HepG2 (cell line): ENCODE measurements at regions not wholly inside any gene's neighbourhood (a gene's known extent, or its start where the extent isn't known, plus 50 kb on each side); places are given as distances from the start of the nearest gene placed in this dataset.
A peak's percentile ranks its signal among the peaks of the same experiment; 100 is the strongest.

Source experiments
- ATAC-seq: fragments of 200-7000 bp; cut with Tn5 transposase; 3 replicates; pipeline ENCODE4 v1.9.1; 2020; ENCODE audit warnings: mild to moderate bottlenecking, moderate library complexity
- BruUV-seq: library from RNA; stranded (reverse); fragments of 400-500 nt; replicated peaks from 2 replicates; lab custom pipeline; 2021; lab: Mats Ljungman, UMichigan
- CTCF ChIA-PET: fragments of 300-600 bp; formaldehyde crosslinking; extraction: SDS; loops from one replicate; lab custom pipeline; 2021; ENCODE audit warnings: low total read pairs, inconsistent platforms, low intra/inter-chr PET ratio; lab: Yijun Ruan, JAX
- POLR2A ChIA-PET: fragments of 350-600 bp; sonication (Branson Sonifier 250); formaldehyde crosslinking; loops from one replicate; lab custom pipeline; 2020; ENCODE audit warnings: antibody characterized with exemption, inconsistent platforms; lab: Yijun Ruan, JAX
- DNase-seq: peaks from one replicate; pipeline ENCODE4 v3.0.0-alpha.2; 2015; ENCODE audit warnings: low spot score
- FAIRE-seq: peaks from 3 replicates; lab custom pipeline; 2011; peaks lifted over from hg19 to GRCh38; lab: Jason Lieb, UNC
- H2AFZ ChIP-seq: one replicate; pipeline ENCODE4 v1.6.1; 2011; ENCODE audit warnings: low read length, inconsistent platforms
- H3K27ac ChIP-seq: fragments of 300-600 bp; 3 replicates; pipeline ENCODE4 v1.8.0; 2011; ENCODE audit warnings: mixed run types, mild to moderate bottlenecking, mixed read lengths, low read length, inconsistent platforms; ENCODE audit not compliant: insufficient read depth; ENCODE audit errors: extremely low read length
- H3K27me3 ChIP-seq, 2 experiments: fragments of 200-600 bp in 1 of 2; 2 replicates in 1 of 2; 3 replicates in 1 of 2; pipeline versions ENCODE4 v1.6.0 to v1.8.0; 2011; ENCODE audit warnings: low read length in 2 of 2, mild to moderate bottlenecking in 2 of 2, moderate library complexity in 2 of 2, inconsistent platforms in 1 of 2; ENCODE audit not compliant: insufficient read depth in 2 of 2, control insufficient read depth in 1 of 2
- H3K36me3 ChIP-seq, 2 experiments: fragments of 200-600 bp in 1 of 2; replicated peaks in 1 of 2; 2 replicates in 1 of 2; 3 replicates in 1 of 2; pipeline versions ENCODE4 v1.5.1 to v1.8.0; 2011; ENCODE audit warnings: low read length in 2 of 2, inconsistent platforms in 1 of 2; ENCODE audit not compliant: insufficient read depth in 2 of 2, control insufficient read depth in 1 of 2
- H3K4me1 ChIP-seq: 2 replicates; pipeline ENCODE4 v1.5.1; 2012; ENCODE audit warnings: low read length, inconsistent platforms; ENCODE audit not compliant: insufficient read depth
- H3K4me2 ChIP-seq: 2 replicates; pipeline ENCODE4 v1.6.0; 2011; ENCODE audit warnings: low read depth, low read length, inconsistent platforms
- H3K4me3 ChIP-seq, 3 experiments: fragments of 200-600 bp in 1 of 3; sonication (generic), shearing (Covaris generic) in 1 of 3; replicated peaks in 1 of 3; 2 replicates each; pipeline ENCODE4 v1.5.1; 2011 to 2016; ENCODE audit warnings: low read length in 3 of 3, inconsistent platforms in 2 of 3, low read depth in 2 of 3, mild to moderate bottlenecking in 2 of 3, control low read depth in 1 of 3, mixed read lengths in 1 of 3; ENCODE audit not compliant: insufficient read depth in 1 of 3
- H3K79me2 ChIP-seq: one replicate; pipeline ENCODE4 v1.6.1; 2011; ENCODE audit warnings: low read length, inconsistent platforms; ENCODE audit not compliant: insufficient read depth
- H3K9ac ChIP-seq: 2 replicates; pipeline ENCODE4 v1.6.0; 2011; ENCODE audit warnings: mild to moderate bottlenecking, low read depth, low read length, inconsistent platforms; ENCODE audit not compliant: insufficient read depth
- H3K9me3 ChIP-seq: 2 replicates; pipeline ENCODE4 v1.5.1; 2012; ENCODE audit warnings: mild to moderate bottlenecking, low read length
- H4K20me1 ChIP-seq: 2 replicates; pipeline ENCODE4 v1.6.0; 2011; ENCODE audit warnings: inconsistent platforms, mild to moderate bottlenecking, low read length, moderate library complexity; ENCODE audit not compliant: insufficient read depth
- CEBPB ChIP-seq: IDR thresholded peaks from 2 replicates; pipeline ENCODE4 v1.6.1; 2011; ENCODE audit warnings: low read depth, low read length, improper control_type of control experiment, borderline replicate concordance
- HNRNPK ChIP-seq: fragments of 200-400 bp; formaldehyde crosslinking; IDR thresholded peaks from 2 replicates; pipeline ENCODE4 v1.6.1; 2018; ENCODE audit warnings: low read length, low read depth, moderate library complexity, mild to moderate bottlenecking; ENCODE audit not compliant: poor library complexity, severe bottlenecking
- MNT ChIP-seq: fragments of 450-650 bp; IDR thresholded peaks from 2 replicates; pipeline ENCODE4 v1.6.1; 2016
- NR2F1 ChIP-seq, 2 experiments: fragments of 450-650 bp in 1 of 2; formaldehyde crosslinking in 1 of 2; IDR thresholded peaks; 2 replicates each; pipeline versions ENCODE4 v1.5.0 to v1.6.1; 2016 to 2020; ENCODE audit warnings: mild to moderate bottlenecking in 1 of 2, missing compliant biosample characterization in 1 of 2, missing genetic modification reagents in 1 of 2, moderate library complexity in 1 of 2
- PPARG ChIP-seq: conservative IDR thresholded peaks from 2 replicates; pipeline ENCODE4 v1.6.1; 2016; ENCODE audit warnings: missing biosample characterization, missing genetic modification reagents
- SAP130 ChIP-seq: IDR thresholded peaks from 2 replicates; pipeline ENCODE4 v1.6.1; 2016; ENCODE audit warnings: low read depth
- ZNF597 ChIP-seq: sonication (generic); formaldehyde crosslinking; IDR thresholded peaks from 2 replicates; pipeline ENCODE4 v1.5.0; 2020; ENCODE audit warnings: missing genetic modification reagents
- ZNF652 ChIP-seq: IDR thresholded peaks from 2 replicates; pipeline ENCODE4 v1.6.1; 2016; ENCODE audit warnings: low read depth, borderline replicate concordance
- WGBS: methylation state at CpG from one replicate; pipeline ENCODE4 v1.1.6; 2017; ENCODE audit warnings: low lambda C conversion rate; 5-methylcytosine and 5-hydroxymethylcytosine counted together
- in situ Hi-C: cut with HindIII; loops from 2 replicates; pipeline ENCODE4 v1.10.0; 2017; ENCODE audit warnings: low pct_unique_long_range_greater_than_20kb; ENCODE audit not compliant: extremely low pct_ligation_motif_present
- intact Hi-C: fragments of 100-400 bp; cut with micrococcal nuclease; formaldehyde crosslinking; loops from one replicate; pipeline ENCODE4 v1.10.0; 2022; ENCODE audit not compliant: unreplicated experiment

DNA sequence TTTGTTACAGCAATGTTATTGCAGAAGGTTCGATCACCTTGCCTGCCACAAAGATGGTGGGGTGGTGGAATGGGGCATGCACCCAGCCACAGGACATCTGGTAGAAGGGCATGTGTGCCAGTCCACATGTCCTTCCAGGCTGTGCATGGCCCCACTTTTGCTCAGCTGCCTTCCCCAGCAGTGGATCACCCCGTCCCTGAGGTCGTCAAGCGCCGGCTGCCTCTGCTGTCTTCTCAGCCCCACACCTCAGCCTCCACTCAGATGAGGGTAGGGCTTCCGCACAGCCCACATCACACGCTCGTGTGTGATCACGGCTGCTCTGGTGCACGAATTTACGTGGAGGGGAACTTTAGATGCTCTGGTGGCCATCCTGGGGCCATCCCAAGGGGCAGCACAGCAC, 109.5 kb upstream of the PMEPA1 start:
- Histone ChIP-seq H4K20me1 (no peaks in the 10 kb centered on the region), H3K27me3 (peaks cover 3 to 26% of the 10 kb centered on the region in 2 experiments; a peak in 3 of 5 replicates), H3K27ac (no peak overlapping the region), H3K9ac (no peak overlapping the region), H3K4me2 (no peak overlapping the region), H3K4me3 (no peak overlapping the region), H3K79me2 (no peaks in the 10 kb centered on the region), H3K9me3 (no peaks in the 10 kb centered on the region), H3K36me3 (no peaks in the 10 kb centered on the region), H2AFZ (no peak overlapping the region), H3K4me1 (no peaks in the 10 kb centered on the region)
- WGBS, result 7% methylated on average over 11 of the region's 11 CpGs
- in situ Hi-C loops (no loop called here), intact Hi-C loops (no loop called here)
- DNase-seq (no peak), FAIRE-seq (no peak), ATAC-seq (no peak; the same call in 2 of the 3 replicates)
- ChIA-PET POLR2A (no interaction called here), CTCF (no interaction called here)
- 0 out of 2 replicates have a peak, but pooled peaks have one; percentile 19 for TF ChIP-seq MNT
- TF ChIP-seq NR2F1 (CRISPR knock-in tag; IDR thresholded peaks at IDR 0.05), result no peak
- no TSS peak for BruUV-seq

DNA sequence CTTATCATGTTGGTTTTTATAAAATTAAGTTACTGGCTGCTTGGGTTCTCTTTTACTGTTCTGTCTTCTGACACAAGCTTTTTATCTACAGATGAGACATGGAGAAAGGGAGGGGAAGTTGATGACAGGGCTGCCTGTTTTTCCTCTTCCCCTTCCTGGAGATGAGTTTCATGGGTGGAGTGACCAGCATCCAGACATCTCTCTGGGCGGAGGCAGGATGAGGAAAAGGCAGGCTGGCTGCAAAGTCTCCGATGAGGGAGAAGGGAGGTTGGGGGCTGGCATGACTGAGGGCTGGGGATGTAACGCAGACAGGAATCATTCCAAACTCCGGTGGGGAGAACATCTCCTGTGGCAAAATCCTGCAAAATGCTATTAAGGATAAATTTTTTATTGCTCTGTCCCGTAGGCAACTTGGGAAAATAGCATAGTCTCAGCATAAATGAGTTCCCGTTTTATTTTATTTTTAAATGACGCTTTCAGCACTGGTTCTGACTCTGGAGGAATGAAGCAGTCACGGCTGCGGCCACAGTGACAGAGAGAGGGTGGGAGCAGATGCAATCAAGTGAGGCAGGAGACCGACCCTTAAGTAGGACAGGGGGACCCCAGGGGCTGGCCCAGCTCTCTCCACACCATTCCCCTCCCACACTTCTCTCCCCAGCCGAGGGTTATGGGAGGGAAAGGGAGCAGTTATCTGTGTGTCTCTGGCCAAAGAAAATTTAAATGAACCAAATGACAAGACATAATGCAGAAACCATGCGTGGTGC, 108.8 kb upstream of the PMEPA1 start:
- H3K4me2 ChIP-seq, result no peak overlapping the region
- ChIA-PET CTCF (no interaction called here), POLR2A (no interaction called here)
- ATAC-seq (no peak), DNase-seq (no peak), FAIRE-seq (no peak)
- in situ Hi-C loops (no loop called here), intact Hi-C loops (no loop called here)
- no peaks in the 10 kb centered on the region for H3K9me3 ChIP-seq
- no peak overlapping the region for H3K4me3 ChIP-seq
- no TSS peak for BruUV-seq
- no peak overlapping the region for H3K27ac ChIP-seq
- H3K4me1 ChIP-seq, result no peaks in the 10 kb centered on the region
- H2AFZ ChIP-seq, result no peak overlapping the region
- no peak overlapping the region for H3K9ac ChIP-seq
- 4% methylated on average over 12 of the region's 12 CpGs for WGBS
- TF ChIP-seq ZNF597, result no peak
- TF ChIP-seq SAP130 (CRISPR knock-in tag), result no peak
- no peak for TF ChIP-seq HNRNPK
- TF ChIP-seq PPARG (CRISPR knock-in tag), result no peak
- no peak for TF ChIP-seq ZNF652 (CRISPR knock-in tag)
- TF ChIP-seq CEBPB, result no peak
- H3K27me3 ChIP-seq, result peaks cover 3 to 26% of the 10 kb centered on the region in 2 experiments; a peak in 3 of 5 replicates
- H3K79me2 ChIP-seq, result no peaks in the 10 kb centered on the region
- H4K20me1 ChIP-seq, result no peaks in the 10 kb centered on the region
- H3K36me3 ChIP-seq, result no peaks in the 10 kb centered on the region
